ENCODE measurements at regions not wholly inside any gene's neighbourhood (a gene's known extent, or its start where the extent isn't known, plus 50 kb on each side); places are given as distances from the start of the nearest gene placed in this dataset.
"Not testable (repeated sequence)": the region's sequence is repeated elsewhere in the genome, so short reads cannot be mapped to it uniquely, and the experiment has no call there.

GRCh38 chr14:83614956-83615355 lies 1915.0 kb upstream of the FLRT2 start:
- DNase-seq (ENCODE audit: low spot score), result no peak
- in situ Hi-C loops (cut with MboI; ENCODE audit: low sequenced_read_pairs, unreplicated experiment), result no loop called here
- TF ChIP-seq CTCF (IDR thresholded peaks at IDR 0.05; ENCODE audit: borderline replicate concordance, control extremely low read depth, extremely low read depth, insufficient read depth, missing control alignments), result no peak

DNA sequence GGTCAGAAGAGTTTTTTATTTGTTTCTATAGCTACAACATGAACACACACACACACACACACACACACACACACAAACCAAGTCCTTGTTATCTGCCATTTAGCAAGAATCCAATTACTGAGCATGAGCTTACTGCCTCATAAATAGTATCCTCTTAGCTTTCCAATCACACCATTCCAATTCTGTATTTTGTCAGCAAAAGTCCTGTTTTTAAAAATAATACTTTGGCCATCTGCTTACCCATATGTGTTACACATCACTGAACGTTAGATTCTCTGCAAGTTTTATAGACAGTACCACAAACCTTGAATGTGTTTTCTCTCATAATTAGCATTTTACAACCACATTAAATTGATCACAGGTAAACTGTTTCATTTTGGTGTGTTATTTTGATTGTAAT lies 1905.4 kb upstream of the FLRT2 start:
- in situ Hi-C loops (cut with MboI; ENCODE audit: low sequenced_read_pairs, unreplicated experiment), result no loop called here
- TF ChIP-seq CTCF (IDR thresholded peaks at IDR 0.05; ENCODE audit: borderline replicate concordance, control extremely low read depth, extremely low read depth, insufficient read depth, missing control alignments), result no peak
- DNase-seq (ENCODE audit: low spot score), result no peak

DNA sequence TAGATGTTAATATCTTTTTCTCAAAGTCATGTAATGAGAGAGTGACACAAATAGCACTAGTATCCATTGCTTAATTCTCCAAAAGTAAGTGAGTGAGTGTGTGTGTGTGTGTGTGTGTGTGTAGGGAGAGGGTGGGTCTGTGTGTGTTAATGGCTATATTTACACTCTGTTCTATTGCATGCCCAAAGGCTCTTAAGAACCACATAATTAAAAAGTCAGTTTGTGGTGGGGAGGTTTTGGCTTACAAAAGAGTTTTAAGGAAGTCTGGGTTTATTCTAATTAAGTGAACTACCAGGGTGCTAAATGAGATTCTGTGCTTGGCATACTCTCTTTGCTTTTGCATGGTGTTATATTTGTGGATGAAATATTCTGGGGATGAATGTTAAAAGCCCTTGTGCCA lies 1897.6 kb upstream of the FLRT2 start:
- in situ Hi-C loops (cut with MboI; ENCODE audit: low sequenced_read_pairs, unreplicated experiment), result no loop called here
- no peak for DNase-seq (ENCODE audit: low spot score)
- TF ChIP-seq CTCF (IDR thresholded peaks at IDR 0.05; ENCODE audit: borderline replicate concordance, control extremely low read depth, extremely low read depth, insufficient read depth, missing control alignments), result no peak

DNA sequence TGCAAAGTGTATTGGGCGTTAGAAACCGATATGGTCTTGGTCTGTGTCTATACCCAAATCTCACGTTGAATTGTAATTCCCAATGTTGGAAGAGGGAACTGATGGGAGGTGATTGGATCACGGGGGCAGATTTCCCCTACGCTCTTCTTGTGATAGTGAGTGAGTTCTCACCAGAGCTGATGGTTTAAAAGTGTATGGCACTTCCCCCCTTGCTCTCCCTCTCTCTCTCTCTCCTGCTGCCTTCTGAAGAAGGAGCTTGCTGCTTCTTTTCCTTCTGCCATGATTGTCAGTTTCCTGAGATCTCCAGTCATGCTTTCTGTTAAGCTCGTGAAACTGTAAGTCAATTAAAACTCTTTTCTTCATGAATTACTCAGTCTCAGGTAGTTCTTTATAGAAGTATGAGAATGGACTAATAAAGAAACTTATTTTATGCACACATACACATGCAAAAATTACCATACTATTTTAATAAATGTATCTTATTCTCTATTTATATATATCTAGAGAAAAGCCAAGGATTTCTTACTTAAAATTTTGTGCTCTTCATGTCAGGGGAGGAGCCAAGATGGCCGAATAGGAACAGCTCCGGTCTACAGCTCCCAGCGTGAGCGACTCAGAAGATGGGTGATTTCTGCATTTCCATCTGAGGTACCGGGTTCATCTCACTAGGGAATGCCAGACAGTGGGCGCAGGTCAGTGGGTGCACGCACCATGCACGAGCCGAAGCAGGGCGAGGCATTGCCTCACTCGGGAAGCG lies 1891.0 kb upstream of the FLRT2 start:
- in situ Hi-C loops (cut with MboI; ENCODE audit: low sequenced_read_pairs, unreplicated experiment), result no loop called here
- TF ChIP-seq CTCF (IDR thresholded peaks at IDR 0.05; ENCODE audit: borderline replicate concordance, control extremely low read depth, extremely low read depth, insufficient read depth, missing control alignments), result no peak
- DNase-seq (ENCODE audit: low spot score), result no peak

DNA sequence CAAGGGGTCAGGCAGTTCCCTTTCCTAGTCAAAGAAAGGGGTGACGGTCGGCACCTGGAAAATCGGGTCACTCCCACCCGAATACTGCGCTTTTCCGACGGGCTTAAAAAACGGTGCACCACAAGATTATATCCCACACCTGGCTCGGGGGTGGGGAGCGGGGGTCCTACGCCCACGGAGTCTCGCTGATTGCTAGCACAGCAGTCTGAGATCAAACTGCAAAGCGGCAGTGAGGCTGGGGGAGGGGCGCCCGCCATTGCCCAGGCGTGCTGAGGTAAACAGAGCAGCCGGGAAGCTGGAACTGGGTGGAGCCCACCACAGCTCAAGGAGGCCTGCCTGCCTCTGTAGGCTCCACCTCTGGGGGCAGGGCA lies 1890.5 kb upstream of the FLRT2 start:
- DNase-seq (ENCODE audit: low spot score); in situ Hi-C loops (cut with MboI; ENCODE audit: low sequenced_read_pairs, unreplicated experiment): not testable (repeated sequence)

DNA sequence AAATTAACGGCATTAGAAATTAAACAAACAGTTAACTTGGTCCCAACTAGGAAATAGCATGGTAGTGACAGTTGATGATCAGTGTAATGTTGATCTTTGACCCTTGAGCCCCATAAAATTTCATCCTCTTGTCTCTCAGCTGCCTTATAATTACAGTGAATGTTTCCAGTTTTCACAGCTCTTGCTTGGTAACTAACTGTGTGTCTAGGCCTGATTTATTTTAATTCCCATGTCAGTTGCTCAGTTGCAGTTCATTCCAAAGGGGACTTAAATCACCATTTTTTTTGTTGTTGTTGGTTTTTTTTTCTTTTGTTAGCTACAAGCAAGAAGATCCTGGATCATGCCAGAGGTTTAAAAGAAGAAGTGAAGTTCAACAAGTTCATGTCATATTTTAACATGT lies 1883.7 kb upstream of the FLRT2 start:
- no peak for TF ChIP-seq CTCF (IDR thresholded peaks at IDR 0.05; ENCODE audit: borderline replicate concordance, control extremely low read depth, extremely low read depth, insufficient read depth, missing control alignments)
- DNase-seq (ENCODE audit: low spot score), result no peak
- in situ Hi-C loops (cut with MboI; ENCODE audit: low sequenced_read_pairs, unreplicated experiment), result no loop called here

DNA sequence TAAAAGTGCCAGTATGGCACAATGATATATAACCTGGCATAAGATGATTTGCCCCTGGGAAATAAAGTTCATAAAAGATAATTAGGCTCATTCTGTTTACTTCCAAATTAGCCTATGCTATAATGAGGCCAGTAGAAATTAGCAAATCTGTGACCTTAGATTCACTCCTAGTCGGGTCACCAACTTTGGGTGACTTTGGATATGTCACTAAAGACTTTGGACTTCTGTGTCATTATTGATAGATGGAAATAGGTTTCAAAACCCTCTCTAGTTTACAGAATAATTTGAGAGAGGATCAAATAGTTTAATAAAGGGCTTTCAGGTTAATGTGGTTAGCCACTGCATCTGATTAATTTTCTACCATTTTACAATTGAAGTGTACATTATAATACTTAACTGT lies 1869.3 kb upstream of the FLRT2 start:
- in situ Hi-C loops (cut with MboI; ENCODE audit: low sequenced_read_pairs, unreplicated experiment), result no loop called here
- TF ChIP-seq CTCF (IDR thresholded peaks at IDR 0.05; ENCODE audit: borderline replicate concordance, control extremely low read depth, extremely low read depth, insufficient read depth, missing control alignments), result no peak
- DNase-seq (ENCODE audit: low spot score), result no peak

Measured in GM13976 (cell line).